ENCODE measurements at regions not wholly inside any gene's neighbourhood (a gene's known extent, or its start where the extent isn't known, plus 50 kb on each side); places are given as distances from the start of the nearest gene placed in this dataset.
A peak's percentile ranks its signal among the peaks of the same experiment; 100 is the strongest.
"Not testable (repeated sequence)": the region's sequence is repeated elsewhere in the genome, so short reads cannot be mapped to it uniquely, and the experiment has no call there.

DNA sequence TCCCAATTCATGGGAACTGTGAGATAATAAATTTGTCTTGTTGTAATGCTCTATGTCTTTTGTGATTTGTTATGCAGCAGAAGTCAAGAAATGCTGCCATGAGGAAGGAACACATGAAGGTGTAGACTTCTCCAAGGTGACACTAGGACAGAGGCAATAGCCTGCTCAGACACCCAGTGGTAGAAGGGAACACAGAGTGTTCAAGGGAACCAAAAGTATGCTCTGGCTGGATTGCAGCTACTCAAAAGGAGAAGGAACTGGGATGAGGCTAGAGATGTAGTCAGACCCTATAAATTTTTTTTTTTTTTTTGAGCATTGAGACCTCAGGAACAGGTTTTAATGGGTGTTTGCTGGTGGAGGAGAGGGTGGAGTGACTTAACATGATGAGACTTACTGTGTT is 232.5 kb downstream of the PARP8 start:
- ATAC-seq, result no peak
- no peaks in the 10 kb centered on the region for H3K4me1 ChIP-seq
- H3K27me3 ChIP-seq (ENCODE audit: low read depth), result no peaks in the 10 kb centered on the region
- intact Hi-C loops (cut with DNase I), result no loop called here
- no peak overlapping the region for H3K27ac ChIP-seq
- H3K4me3 ChIP-seq, result no peak overlapping the region
- DNase-seq, result no peak
- TF ChIP-seq, protein P1, sequence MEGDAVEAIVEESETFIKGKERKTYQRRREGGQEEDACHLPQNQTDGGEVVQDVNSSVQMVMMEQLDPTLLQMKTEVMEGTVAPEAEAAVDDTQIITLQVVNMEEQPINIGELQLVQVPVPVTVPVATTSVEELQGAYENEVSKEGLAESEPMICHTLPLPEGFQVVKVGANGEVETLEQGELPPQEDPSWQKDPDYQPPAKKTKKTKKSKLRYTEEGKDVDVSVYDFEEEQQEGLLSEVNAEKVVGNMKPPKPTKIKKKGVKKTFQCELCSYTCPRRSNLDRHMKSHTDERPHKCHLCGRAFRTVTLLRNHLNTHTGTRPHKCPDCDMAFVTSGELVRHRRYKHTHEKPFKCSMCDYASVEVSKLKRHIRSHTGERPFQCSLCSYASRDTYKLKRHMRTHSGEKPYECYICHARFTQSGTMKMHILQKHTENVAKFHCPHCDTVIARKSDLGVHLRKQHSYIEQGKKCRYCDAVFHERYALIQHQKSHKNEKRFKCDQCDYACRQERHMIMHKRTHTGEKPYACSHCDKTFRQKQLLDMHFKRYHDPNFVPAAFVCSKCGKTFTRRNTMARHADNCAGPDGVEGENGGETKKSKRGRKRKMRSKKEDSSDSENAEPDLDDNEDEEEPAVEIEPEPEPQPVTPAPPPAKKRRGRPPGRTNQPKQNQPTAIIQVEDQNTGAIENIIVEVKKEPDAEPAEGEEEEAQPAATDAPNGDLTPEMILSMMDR (IDR thresholded peaks at IDR 0.05), result no peak
- H3K9me3 ChIP-seq, result no peaks in the 10 kb centered on the region
- H3K36me3 ChIP-seq, result no peaks in the 10 kb centered on the region

DNA sequence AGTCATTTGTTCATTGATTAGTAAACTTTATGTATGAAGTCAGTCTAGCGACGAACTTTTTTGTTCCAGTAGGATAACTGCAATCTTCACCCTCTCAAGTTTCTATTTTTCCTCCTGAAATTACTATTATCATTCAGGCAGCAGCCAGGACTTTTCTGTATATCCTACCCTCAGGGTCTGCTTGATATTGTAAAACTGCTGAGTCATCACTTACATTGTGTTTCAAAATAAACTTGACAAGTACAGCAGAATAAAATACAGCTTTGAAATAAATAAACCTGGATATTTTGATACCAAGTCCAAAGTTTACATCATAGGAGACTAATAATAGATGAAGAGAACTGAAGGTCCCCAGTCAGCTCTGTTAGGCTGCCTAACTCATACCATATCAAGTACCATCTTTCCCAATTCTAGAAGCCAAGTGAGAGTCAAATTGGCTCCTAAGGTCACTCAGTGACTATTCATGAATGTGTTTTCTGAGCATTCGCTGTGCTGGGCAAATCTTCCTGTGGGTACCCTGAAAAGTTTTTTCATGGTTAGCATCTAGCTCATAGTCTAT is 234.6 kb downstream of the PARP8 start:
- Histone ChIP-seq H3K27me3 (ENCODE audit: low read depth) (no peaks in the 10 kb centered on the region), H3K9me3 (no peaks in the 10 kb centered on the region), H3K27ac (no peak overlapping the region), H3K4me1 (no peaks in the 10 kb centered on the region), H3K4me3 (no peak overlapping the region), H3K36me3 (no peaks in the 10 kb centered on the region)
- intact Hi-C loops (cut with DNase I), result no loop called here
- ATAC-seq (no peak), DNase-seq (no peak)
- TF ChIP-seq, protein P1 (IDR thresholded peaks at IDR 0.05), result no peak

DNA sequence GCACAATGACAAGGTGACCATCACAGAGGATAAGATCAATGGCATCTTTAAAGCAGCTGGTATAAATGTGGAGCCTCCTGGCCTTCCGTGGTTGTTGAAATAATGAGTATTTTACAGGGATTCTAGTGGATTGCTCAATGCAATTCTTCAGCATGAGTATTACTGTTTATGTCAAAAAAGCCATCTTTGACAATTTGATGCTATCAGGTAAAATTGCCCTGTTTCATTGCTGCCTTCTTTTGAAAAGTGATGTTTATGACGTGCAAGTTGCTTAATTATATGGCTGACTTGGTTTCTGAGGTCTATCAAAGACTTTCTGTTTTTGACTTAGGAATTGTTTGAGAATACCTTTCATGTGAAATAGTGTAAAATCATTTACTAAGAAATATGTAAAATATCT is 237.2 kb downstream of the PARP8 start:
- DNase-seq, result no peak
- TF ChIP-seq, protein P1 (IDR thresholded peaks at IDR 0.05), result no peak
- no peaks in the 10 kb centered on the region for H3K9me3 ChIP-seq
- H3K27me3 ChIP-seq (ENCODE audit: low read depth), result no peaks in the 10 kb centered on the region
- H3K4me1 ChIP-seq, result no peaks in the 10 kb centered on the region
- H3K4me3 ChIP-seq, result no peak overlapping the region
- H3K27ac ChIP-seq, result no peak overlapping the region
- ATAC-seq, result no peak
- intact Hi-C loops (cut with DNase I), result no loop called here
- H3K36me3 ChIP-seq, result no peaks in the 10 kb centered on the region

DNA sequence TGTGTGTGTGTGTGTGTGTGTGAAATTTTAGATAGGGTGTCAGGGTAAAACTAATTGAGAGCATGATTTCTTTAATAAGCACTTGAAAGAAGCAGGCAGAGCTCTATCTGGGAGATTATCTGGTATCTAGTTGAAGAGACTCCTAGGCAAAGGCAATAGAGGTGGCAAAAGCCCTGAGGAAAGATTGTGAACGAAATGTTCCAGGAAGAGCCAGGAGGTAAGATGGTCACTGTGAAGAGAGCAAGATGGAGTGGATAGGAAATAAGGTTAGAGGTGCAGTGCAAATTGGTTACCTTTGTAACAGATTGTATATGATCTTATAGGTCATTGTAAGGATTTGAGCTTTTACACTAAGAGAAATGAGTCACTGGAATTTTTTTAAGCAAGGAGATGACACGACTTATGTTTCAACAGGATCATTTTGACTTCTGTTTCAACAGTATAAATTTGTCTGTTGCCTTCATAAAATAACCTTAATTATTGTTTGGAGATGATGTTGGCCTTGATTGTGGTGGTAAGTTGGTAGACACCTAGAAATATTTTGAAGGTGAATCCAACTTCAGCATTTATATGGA is 239.6 kb downstream of the PARP8 start:
- no peak overlapping the region for H3K4me3 ChIP-seq
- no peaks in the 10 kb centered on the region for H3K27me3 ChIP-seq (ENCODE audit: low read depth)
- no peaks in the 10 kb centered on the region for H3K9me3 ChIP-seq
- intact Hi-C loops (cut with DNase I), result no loop called here
- no peaks in the 10 kb centered on the region for H3K4me1 ChIP-seq
- DNase-seq (no peak), ATAC-seq (no peak)
- H3K36me3 ChIP-seq, result no peaks in the 10 kb centered on the region
- TF ChIP-seq, protein P1 (IDR thresholded peaks at IDR 0.05), result no peak
- H3K27ac ChIP-seq, result no peak overlapping the region

DNA sequence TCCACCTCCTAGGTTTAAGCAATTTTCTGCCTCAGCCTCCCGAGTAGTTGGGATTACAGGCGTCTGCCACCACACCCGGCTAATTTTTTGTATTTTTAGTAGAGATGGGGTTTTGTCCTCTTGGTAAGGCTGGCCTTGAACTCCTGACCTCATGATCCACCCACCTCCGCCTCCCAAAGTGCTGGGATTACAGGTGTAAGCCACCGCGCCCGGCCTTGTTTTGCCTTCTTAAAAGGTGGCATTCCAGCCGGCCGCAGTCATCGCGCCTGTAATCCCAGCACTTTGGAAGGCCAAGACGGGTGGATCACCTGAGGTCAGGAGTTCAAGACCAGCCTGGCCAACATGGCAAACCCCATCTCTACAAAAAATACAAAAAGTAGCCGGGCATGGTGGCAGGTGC is 253.7 kb downstream of the PARP8 start:
- H3K27ac ChIP-seq; H3K27me3 ChIP-seq (ENCODE audit: low read depth); H3K4me3 ChIP-seq; intact Hi-C loops (cut with DNase I); H3K4me1 ChIP-seq; ATAC-seq; H3K36me3 ChIP-seq; H3K9me3 ChIP-seq; DNase-seq: not testable (repeated sequence)

DNA sequence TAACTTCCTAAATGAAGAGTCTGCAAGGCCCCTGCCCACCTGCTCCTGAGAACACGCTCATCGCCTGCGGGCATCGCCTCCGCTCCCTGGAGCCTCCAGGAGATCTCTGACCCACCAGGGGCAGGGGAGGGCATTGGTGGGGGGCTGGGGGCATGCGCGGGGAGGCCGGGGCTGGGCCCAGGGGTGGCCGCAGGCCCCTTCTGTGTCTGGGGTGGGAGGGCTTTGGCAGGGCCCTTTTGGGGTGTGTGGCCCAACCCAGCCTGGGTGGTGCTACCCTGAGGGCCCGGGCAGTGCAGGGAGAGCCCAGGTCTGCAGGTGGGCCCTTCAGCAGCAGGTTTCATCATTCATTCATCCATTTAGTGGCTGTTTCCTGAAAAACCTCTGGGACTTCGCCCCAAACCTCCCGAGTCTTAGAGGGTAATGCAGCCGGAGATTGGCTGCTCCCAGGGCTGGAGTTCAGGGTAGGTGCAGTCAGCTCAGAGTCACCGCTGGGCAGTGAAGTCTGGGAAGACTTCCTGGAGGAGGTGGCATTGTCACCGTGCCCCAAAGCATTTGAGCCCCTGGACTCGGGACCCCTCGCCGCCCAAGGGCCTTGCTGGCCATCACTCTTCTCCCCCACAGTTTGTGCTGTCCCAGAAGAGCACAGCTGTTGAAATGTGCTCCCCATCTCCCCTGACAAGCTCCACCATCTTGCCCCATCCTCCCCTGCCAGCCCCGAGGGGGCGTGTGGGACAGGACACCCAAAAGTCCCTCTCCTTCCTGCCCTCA is 255.1 kb downstream of the PARP8 start:
- Histone ChIP-seq H3K4me1 (no peaks in the 10 kb centered on the region), H3K9me3 (no peaks in the 10 kb centered on the region), H3K27me3 (ENCODE audit: low read depth) (no peaks in the 10 kb centered on the region), H3K36me3 (no peaks in the 10 kb centered on the region), H3K4me3 (no peak overlapping the region), H3K27ac (no peak overlapping the region)
- ATAC-seq (peak in 1 of 2 donors; percentile 22), DNase-seq (no peak)
- intact Hi-C loops (cut with DNase I), result no loop called here
- TF ChIP-seq, protein P1 (IDR thresholded peaks at IDR 0.05), result no peak
